ENCODE measurements at regions not wholly inside any gene's neighbourhood (a gene's known extent, or its start where the extent isn't known, plus 50 kb on each side); places are given as distances from the start of the nearest gene placed in this dataset.

DNA sequence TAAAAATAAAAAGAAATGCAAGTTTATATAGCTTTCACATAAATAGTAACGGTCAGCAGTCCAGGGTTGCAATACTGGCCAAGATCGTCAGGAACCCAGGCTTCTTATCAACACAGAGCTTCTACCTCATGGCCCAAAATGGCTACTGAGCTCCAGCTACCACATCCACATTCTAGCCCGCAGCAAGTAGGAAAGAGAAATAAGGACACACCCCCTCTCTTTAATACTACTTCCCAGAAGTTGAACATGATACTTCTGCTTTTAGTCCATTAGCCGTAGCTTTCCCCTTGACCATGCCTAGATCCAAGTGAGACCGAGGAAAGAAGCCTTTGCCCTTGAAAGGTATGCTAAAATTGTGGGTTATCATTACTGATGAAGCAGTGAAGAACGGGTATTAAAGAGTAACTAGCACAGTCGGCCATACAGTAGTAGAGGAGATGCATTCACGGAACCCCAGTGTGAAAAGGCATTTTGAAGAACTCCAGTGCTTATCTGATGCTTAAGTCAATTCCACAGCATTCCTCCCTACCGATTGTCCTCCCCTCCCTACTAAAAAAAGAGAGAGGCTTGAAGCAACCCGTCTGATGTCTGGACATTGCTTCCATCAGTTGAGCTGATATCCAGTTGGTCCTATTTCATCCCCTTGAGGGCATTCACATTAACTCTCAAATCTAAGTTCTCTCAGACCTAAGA, 226.9 kb upstream of the RREB1 start:
- Histone ChIP-seq H3K4me3 (ENCODE audit: low read depth in 2 of 2, low read length in 1 of 2) (no peak overlapping the region), H3K9me2 (no peaks in the 10 kb centered on the region), H3F3A (replicated peaks; ENCODE audit: insufficient read depth) (no peaks in the 10 kb centered on the region), H3K4me1 (ENCODE audit: control insufficient read depth in 1 of 2, insufficient read depth in 2 of 2, low read depth in 1 of 2, low read length in 1 of 2) (no peaks in the 10 kb centered on the region), H3K36me3 (replicated peaks in 1 of 2; ENCODE audit: control insufficient read depth in 1 of 2, insufficient read depth in 2 of 2, low read length in 1 of 2) (no peaks in the 10 kb centered on the region), H2AFZ (ENCODE audit: low read depth) (no peak overlapping the region), H3K79me2 (ENCODE audit: insufficient read depth) (no peaks in the 10 kb centered on the region), H4K20me1 (ENCODE audit: insufficient read depth) (no peaks in the 10 kb centered on the region), H3K9ac (no peak overlapping the region), H3K27me3 (ENCODE audit: insufficient read depth) (no peaks in the 10 kb centered on the region), H3K27ac (ENCODE audit: low read depth in 2 of 2, low read length in 1 of 2) (no peak overlapping the region), H3K9me3 (no peaks in the 10 kb centered on the region), H3K4me2 (no peak overlapping the region)
- TF ChIP-seq FOXM1 (IDR thresholded peaks at IDR 0.05; ENCODE audit: low read depth) (no peak), TCF12 (IDR thresholded peaks at IDR 0.05) (no peak)
- TF ChIP-seq, protein P1, sequence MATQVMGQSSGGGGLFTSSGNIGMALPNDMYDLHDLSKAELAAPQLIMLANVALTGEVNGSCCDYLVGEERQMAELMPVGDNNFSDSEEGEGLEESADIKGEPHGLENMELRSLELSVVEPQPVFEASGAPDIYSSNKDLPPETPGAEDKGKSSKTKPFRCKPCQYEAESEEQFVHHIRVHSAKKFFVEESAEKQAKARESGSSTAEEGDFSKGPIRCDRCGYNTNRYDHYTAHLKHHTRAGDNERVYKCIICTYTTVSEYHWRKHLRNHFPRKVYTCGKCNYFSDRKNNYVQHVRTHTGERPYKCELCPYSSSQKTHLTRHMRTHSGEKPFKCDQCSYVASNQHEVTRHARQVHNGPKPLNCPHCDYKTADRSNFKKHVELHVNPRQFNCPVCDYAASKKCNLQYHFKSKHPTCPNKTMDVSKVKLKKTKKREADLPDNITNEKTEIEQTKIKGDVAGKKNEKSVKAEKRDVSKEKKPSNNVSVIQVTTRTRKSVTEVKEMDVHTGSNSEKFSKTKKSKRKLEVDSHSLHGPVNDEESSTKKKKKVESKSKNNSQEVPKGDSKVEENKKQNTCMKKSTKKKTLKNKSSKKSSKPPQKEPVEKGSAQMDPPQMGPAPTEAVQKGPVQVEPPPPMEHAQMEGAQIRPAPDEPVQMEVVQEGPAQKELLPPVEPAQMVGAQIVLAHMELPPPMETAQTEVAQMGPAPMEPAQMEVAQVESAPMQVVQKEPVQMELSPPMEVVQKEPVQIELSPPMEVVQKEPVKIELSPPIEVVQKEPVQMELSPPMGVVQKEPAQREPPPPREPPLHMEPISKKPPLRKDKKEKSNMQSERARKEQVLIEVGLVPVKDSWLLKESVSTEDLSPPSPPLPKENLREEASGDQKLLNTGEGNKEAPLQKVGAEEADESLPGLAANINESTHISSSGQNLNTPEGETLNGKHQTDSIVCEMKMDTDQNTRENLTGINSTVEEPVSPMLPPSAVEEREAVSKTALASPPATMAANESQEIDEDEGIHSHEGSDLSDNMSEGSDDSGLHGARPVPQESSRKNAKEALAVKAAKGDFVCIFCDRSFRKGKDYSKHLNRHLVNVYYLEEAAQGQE (IDR thresholded peaks at IDR 0.05; ENCODE audit: low read depth, low read length), result no peak
- WGBS (ENCODE audit: low lambda C conversion rate), result 47% methylated on average over 10 of the region's 10 CpGs
- ChIA-PET CTCF (no interaction called here), POLR2A (no interaction called here)
- no peak for DNase-seq

DNA sequence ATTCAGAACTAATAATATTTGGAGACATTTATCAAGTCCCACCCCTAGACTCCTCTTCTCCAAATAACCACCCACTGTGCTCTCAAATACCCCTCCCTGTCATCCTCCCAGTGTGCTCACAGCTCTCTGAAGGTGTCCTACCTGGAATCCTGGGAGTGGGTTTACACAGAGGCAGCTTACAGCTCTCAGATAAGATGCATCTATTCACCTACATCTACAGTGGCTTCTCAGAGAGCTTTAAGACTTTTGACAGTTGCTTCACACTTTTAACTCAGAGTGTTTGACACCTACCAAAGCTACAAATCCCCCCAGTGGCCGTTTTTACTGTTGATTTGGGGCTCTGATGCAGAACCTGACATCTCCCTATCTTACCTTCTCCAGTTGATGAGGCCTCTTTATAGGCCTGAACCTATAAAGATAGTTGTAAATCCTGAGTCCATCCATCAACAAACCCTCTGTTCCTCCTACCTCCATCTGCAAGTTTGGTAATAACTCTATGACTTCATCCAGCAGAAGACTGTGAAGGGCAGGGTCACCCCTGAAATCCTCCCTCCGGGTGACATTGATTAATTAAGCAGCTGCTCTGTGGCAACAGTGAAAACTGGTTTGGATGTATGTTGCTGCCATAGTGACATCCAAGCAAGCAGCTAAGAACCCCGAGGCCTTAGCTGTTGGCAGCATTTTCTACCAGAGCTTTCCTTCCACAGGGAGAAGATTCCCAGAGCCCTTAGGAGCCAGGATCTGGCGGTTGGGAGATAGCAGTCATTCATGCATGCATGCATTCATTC, 226.1 kb upstream of the RREB1 start:
- Histone ChIP-seq H3K9ac (no peak overlapping the region), H3K9me2 (no peaks in the 10 kb centered on the region), H3F3A (replicated peaks; ENCODE audit: insufficient read depth) (no peaks in the 10 kb centered on the region), H3K4me3 (ENCODE audit: low read depth in 2 of 2, low read length in 1 of 2) (no peak overlapping the region), H3K4me1 (ENCODE audit: control insufficient read depth in 1 of 2, insufficient read depth in 2 of 2, low read depth in 1 of 2, low read length in 1 of 2) (no peaks in the 10 kb centered on the region), H3K27me3 (ENCODE audit: insufficient read depth) (no peaks in the 10 kb centered on the region), H3K9me3 (no peaks in the 10 kb centered on the region), H3K79me2 (ENCODE audit: insufficient read depth) (no peaks in the 10 kb centered on the region), H3K36me3 (replicated peaks in 1 of 2; ENCODE audit: control insufficient read depth in 1 of 2, insufficient read depth in 2 of 2, low read length in 1 of 2) (no peaks in the 10 kb centered on the region), H2AFZ (ENCODE audit: low read depth) (no peak overlapping the region), H3K4me2 (no peak overlapping the region), H4K20me1 (ENCODE audit: insufficient read depth) (no peaks in the 10 kb centered on the region), H3K27ac (ENCODE audit: low read depth in 2 of 2, low read length in 1 of 2) (no peak overlapping the region)
- no peak for DNase-seq
- ChIA-PET POLR2A (no interaction called here), CTCF (no interaction called here)
- no peak for TF ChIP-seq SIN3A (IDR thresholded peaks at IDR 0.05; ENCODE audit: borderline replicate concordance, low read depth, low read length)
- no peak for TF ChIP-seq YY1 (IDR thresholded peaks at IDR 0.05; ENCODE audit: low read depth)
- no peak for TF ChIP-seq RCOR1 (IDR thresholded peaks at IDR 0.05; ENCODE audit: low read length)
- TF ChIP-seq NRF1 (IDR thresholded peaks at IDR 0.05; ENCODE audit: low read depth, low read length), result no peak
- TF ChIP-seq SMC3 (IDR thresholded peaks at IDR 0.05; ENCODE audit: low read depth, low read length), result no peak
- TF ChIP-seq, protein P2, sequence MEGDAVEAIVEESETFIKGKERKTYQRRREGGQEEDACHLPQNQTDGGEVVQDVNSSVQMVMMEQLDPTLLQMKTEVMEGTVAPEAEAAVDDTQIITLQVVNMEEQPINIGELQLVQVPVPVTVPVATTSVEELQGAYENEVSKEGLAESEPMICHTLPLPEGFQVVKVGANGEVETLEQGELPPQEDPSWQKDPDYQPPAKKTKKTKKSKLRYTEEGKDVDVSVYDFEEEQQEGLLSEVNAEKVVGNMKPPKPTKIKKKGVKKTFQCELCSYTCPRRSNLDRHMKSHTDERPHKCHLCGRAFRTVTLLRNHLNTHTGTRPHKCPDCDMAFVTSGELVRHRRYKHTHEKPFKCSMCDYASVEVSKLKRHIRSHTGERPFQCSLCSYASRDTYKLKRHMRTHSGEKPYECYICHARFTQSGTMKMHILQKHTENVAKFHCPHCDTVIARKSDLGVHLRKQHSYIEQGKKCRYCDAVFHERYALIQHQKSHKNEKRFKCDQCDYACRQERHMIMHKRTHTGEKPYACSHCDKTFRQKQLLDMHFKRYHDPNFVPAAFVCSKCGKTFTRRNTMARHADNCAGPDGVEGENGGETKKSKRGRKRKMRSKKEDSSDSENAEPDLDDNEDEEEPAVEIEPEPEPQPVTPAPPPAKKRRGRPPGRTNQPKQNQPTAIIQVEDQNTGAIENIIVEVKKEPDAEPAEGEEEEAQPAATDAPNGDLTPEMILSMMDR (IDR thresholded peaks at IDR 0.05), result no peak
- TF ChIP-seq TCF12 (IDR thresholded peaks at IDR 0.05), result no peak
- TF ChIP-seq, protein P3, sequence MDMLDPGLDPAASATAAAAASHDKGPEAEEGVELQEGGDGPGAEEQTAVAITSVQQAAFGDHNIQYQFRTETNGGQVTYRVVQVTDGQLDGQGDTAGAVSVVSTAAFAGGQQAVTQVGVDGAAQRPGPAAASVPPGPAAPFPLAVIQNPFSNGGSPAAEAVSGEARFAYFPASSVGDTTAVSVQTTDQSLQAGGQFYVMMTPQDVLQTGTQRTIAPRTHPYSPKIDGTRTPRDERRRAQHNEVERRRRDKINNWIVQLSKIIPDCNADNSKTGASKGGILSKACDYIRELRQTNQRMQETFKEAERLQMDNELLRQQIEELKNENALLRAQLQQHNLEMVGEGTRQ (IDR thresholded peaks at IDR 0.05; ENCODE audit: borderline replicate concordance, low read depth, low read length), result no peak
- no peak for TF ChIP-seq MEF2A (IDR thresholded peaks at IDR 0.05; ENCODE audit: borderline replicate concordance, low read depth)
- TF ChIP-seq EP300 (IDR thresholded peaks at IDR 0.05; ENCODE audit: borderline replicate concordance in 1 of 2, low read depth in 1 of 2, low read length in 1 of 2), result no peak
- TF ChIP-seq POLR2AphosphoS5 (IDR thresholded peaks at IDR 0.05; ENCODE audit: low read depth, low read length), result no peak
- no peak for TF ChIP-seq FOXM1 (IDR thresholded peaks at IDR 0.05; ENCODE audit: low read depth)
- no peak for TF ChIP-seq GABPA (IDR thresholded peaks at IDR 0.05; ENCODE audit: low read depth)
- TF ChIP-seq RFX5 (IDR thresholded peaks at IDR 0.05; ENCODE audit: low read length), result no peak
- WGBS (ENCODE audit: low lambda C conversion rate), result 12% methylated on average over 4 of the region's 4 CpGs

Measured in SK-N-SH (cell line).